Prostate gland (tissue), 2 donors: ENCODE measurements at regions not wholly inside any gene's neighbourhood (a gene's known extent, or its start where the extent isn't known, plus 50 kb on each side); places are given as distances from the start of the nearest gene placed in this dataset.

ENCODE experiments used
- DNase-seq: peaks from one replicate; pipeline ENCODE4 v3.0.0-alpha.2; 2019; ENCODE audit warnings: low spot score
- H3K27ac ChIP-seq, 2 donors: fragments of 200-600 bp; sonication (generic); 2 replicates each; pipeline ENCODE4 v1.5.1; 2017 to 2019
- H3K27me3 ChIP-seq: fragments of 200-600 bp; sonication (generic); replicated peaks from 2 replicates; pipeline ENCODE4 v1.5.1; 2019; ENCODE audit not compliant: insufficient read depth
- H3K36me3 ChIP-seq, 2 donors: fragments of 200-600 bp; sonication (generic); 1 replicate in 1 of 2; 2 replicates in 1 of 2; pipeline versions ENCODE4 v1.5.1 to v1.8.1; 2017 to 2019
- H3K4me1 ChIP-seq: fragments of 200-600 bp; sonication (generic); replicated peaks from 2 replicates; pipeline ENCODE4 v1.5.1; 2019
- H3K4me3 ChIP-seq, 2 donors: fragments of 200-600 bp; sonication (generic); 2 replicates each; pipeline ENCODE4 v1.5.1; 2017 to 2019
- H3K9me3 ChIP-seq: fragments of 200-600 bp; sonication (generic); 2 replicates; pipeline ENCODE4 v1.5.1; 2017
- POLR2A ChIP-seq: fragments of 450-650 bp; IDR thresholded peaks from one replicate; pipeline ENCODE4 v1.6.1; 2016; ENCODE audit warnings: antibody characterized with exemption, mild to moderate bottlenecking
- POLR2AphosphoS5 ChIP-seq: sonication (generic); formaldehyde crosslinking; IDR thresholded peaks from one replicate; pipeline ENCODE4 v1.6.1; 2017; ENCODE audit warnings: antibody characterized with exemption
- WGBS: methylation state at CpG from one replicate; pipeline ENCODE4 v1.1.5; 2018; 5-methylcytosine and 5-hydroxymethylcytosine counted together
- intact Hi-C: fragments of 100-400 bp; cut with DNase I; formaldehyde crosslinking; loops from one replicate; pipeline ENCODE4 v1.14.2; 2022
- TF ChIP-seq, protein P1 (sequence below), 4 experiments: fragments of 200-600 bp in 2 of 4; fragments of 450-650 bp in 2 of 4; sonication (generic) in 2 of 4; IDR thresholded peaks; 1 replicate in 3 of 4; 2 replicates in 1 of 4; pipeline ENCODE4 v1.5.1; 2016 to 2019; ENCODE audit warnings: antibody characterized with exemption in 4 of 4, mild to moderate bottlenecking in 2 of 4, moderate library complexity in 2 of 4

- WGBS: 89% methylated on average over 2 of the region's 2 CpGs
- Histone ChIP-seq H3K27me3 (no peaks in the 10 kb centered on the region), H3K4me1 (no peaks in the 10 kb centered on the region), H3K36me3 (no peaks in the 10 kb centered on the region), H3K27ac (no peak overlapping the region), H3K9me3 (no peaks in the 10 kb centered on the region), H3K4me3 (no peak overlapping the region)
- DNase-seq: no peak
- TF ChIP-seq, protein P1, sequence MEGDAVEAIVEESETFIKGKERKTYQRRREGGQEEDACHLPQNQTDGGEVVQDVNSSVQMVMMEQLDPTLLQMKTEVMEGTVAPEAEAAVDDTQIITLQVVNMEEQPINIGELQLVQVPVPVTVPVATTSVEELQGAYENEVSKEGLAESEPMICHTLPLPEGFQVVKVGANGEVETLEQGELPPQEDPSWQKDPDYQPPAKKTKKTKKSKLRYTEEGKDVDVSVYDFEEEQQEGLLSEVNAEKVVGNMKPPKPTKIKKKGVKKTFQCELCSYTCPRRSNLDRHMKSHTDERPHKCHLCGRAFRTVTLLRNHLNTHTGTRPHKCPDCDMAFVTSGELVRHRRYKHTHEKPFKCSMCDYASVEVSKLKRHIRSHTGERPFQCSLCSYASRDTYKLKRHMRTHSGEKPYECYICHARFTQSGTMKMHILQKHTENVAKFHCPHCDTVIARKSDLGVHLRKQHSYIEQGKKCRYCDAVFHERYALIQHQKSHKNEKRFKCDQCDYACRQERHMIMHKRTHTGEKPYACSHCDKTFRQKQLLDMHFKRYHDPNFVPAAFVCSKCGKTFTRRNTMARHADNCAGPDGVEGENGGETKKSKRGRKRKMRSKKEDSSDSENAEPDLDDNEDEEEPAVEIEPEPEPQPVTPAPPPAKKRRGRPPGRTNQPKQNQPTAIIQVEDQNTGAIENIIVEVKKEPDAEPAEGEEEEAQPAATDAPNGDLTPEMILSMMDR (IDR thresholded peaks at IDR 0.05): no peak
- TF ChIP-seq POLR2A (no peak), POLR2AphosphoS5 (no peak)
- intact Hi-C loops: no loop called here
Observed at GRCh38 chr3:95327478-95327877, 1264.6 kb downstream of the NSUN3 start.

GRCh38 chr3:95333826-95334225 lies 1271.0 kb downstream of the NSUN3 start:
- intact Hi-C loops: no loop called here
- DNase-seq: no peak
- 71% methylated on average over 2 of the region's 2 CpGs for WGBS
- H3K4me3 ChIP-seq: no peak overlapping the region
- H3K9me3 ChIP-seq: no peaks in the 10 kb centered on the region
- no peaks in the 10 kb centered on the region for H3K36me3 ChIP-seq
- no peaks in the 10 kb centered on the region for H3K4me1 ChIP-seq
- no peak overlapping the region for H3K27ac ChIP-seq
- TF ChIP-seq POLR2A (no peak), POLR2AphosphoS5 (no peak)
- H3K27me3 ChIP-seq: no peaks in the 10 kb centered on the region

DNA sequence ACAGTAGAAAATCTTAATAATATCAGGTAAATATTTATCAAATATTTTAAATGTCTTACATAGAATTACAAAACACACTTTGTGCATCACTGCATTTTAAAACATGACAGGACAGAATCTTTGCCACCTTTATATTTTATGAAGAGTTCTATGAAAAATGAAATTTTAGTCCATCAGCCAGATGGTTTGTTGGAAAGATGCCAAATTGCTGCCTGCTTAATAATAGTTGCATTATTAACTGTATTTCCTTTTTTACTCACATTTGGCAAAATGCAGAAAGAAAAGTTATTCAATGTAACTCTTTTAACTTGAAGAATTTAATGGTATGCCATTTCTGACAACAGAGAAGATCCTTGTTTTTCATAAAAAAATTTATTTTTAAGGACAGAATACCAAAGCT lies 1271.6 kb downstream of the NSUN3 start:
- no peak for TF ChIP-seq POLR2A
- TF ChIP-seq, protein P1 (IDR thresholded peaks at IDR 0.05): no peak
- TF ChIP-seq POLR2AphosphoS5: no peak
- H3K27me3 ChIP-seq: no peaks in the 10 kb centered on the region

GRCh38 chr3:95335517-95335916 lies 1272.7 kb downstream of the NSUN3 start:
- Histone ChIP-seq H3K4me3 (no peak overlapping the region), H3K36me3 (no peaks in the 10 kb centered on the region), H3K27ac (no peak overlapping the region), H3K9me3 (no peaks in the 10 kb centered on the region), H3K4me1 (no peaks in the 10 kb centered on the region), H3K27me3 (no peaks in the 10 kb centered on the region)
- DNase-seq: no peak
- intact Hi-C loops: no loop called here
- no peak for TF ChIP-seq POLR2A

More for the DNA sequence above, 1271.6 kb downstream of the NSUN3 start:
- Histone ChIP-seq H3K27ac (no peak overlapping the region), H3K4me1 (no peaks in the 10 kb centered on the region), H3K4me3 (no peak overlapping the region), H3K9me3 (no peaks in the 10 kb centered on the region), H3K36me3 (no peaks in the 10 kb centered on the region)
- DNase-seq: no peak
- intact Hi-C loops: no loop called here

DNA sequence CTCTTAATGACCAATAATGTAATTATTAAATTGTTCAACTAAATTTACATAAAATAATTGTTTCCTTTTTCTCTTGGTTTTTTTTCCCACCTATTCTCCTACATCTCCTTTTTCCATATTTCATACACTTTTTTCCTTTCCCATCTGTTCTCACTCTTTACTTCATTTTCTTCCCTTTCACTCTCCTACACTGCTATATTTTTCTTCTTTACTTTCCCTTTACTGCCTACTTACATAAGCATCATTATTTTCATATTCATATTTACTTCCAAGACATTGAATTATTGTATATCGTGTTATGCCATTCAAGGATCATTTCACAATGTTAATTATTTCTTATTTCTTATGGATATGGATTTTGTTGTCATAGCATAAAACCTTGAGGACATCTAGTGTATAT lies 1275.6 kb downstream of the NSUN3 start:
- no peak for DNase-seq
- intact Hi-C loops: no loop called here
- Histone ChIP-seq H3K36me3 (no peaks in the 10 kb centered on the region), H3K27me3 (no peaks in the 10 kb centered on the region), H3K9me3 (no peaks in the 10 kb centered on the region), H3K4me3 (no peak overlapping the region), H3K4me1 (no peaks in the 10 kb centered on the region), H3K27ac (no peak overlapping the region)
- no peak for TF ChIP-seq POLR2AphosphoS5
- TF ChIP-seq POLR2A: no peak
- TF ChIP-seq, protein P1 (IDR thresholded peaks at IDR 0.05): no peak
- WGBS: 88% methylated on average over 1 of the region's 1 CpG

DNA sequence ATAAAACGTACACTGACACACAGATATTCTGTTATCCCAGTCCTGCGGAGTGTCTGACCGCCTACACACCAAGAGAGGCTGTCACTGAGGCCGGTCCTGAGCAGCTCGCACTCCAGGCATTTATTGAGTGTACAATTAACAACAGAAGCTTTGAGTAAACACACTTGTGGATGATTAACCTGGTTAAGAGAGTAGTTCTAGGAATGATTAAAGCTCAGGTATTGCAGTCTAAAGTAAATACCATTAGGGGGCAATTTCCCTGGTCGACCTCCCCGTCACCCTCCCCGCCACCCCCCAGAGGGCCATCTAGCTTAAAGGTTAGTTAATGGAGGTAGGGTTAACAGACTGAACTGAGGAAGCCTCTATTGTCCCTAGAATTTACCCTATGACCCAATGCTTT lies 1278.5 kb downstream of the NSUN3 start:
- no peak for TF ChIP-seq POLR2A
- TF ChIP-seq POLR2AphosphoS5: no peak
- 58% methylated on average over 8 of the region's 8 CpGs for WGBS

More for the DNA sequence above, 1278.5 kb downstream of the NSUN3 start:
- no peak for DNase-seq
- H3K4me3 ChIP-seq: no peak overlapping the region
- H3K4me1 ChIP-seq: no peaks in the 10 kb centered on the region
- no peak overlapping the region for H3K27ac ChIP-seq
- H3K36me3 ChIP-seq: no peaks in the 10 kb centered on the region
- H3K27me3 ChIP-seq: no peaks in the 10 kb centered on the region
- intact Hi-C loops: no loop called here
- H3K9me3 ChIP-seq: no peaks in the 10 kb centered on the region
